ENCODE measurements at regions not wholly inside any gene's neighbourhood (a gene's known extent, or its start where the extent isn't known, plus 50 kb on each side); places are given as distances from the start of the nearest gene placed in this dataset.

GRCh38 chr2:118698564-118698963, 148.9 kb downstream of the EN1 start:
- no peak for DNase-seq (ENCODE audit: low spot score)

GRCh38 chr2:118697781-118698180, 149.7 kb downstream of the EN1 start:
- DNase-seq (ENCODE audit: low spot score) = no peak

GRCh38 chr2:118696786-118697465, 150.5 kb downstream of the EN1 start:
- DNase-seq (ENCODE audit: low spot score) = no peak

GRCh38 chr2:118693287-118693822, 154.1 kb downstream of the EN1 start:
- DNase-seq (ENCODE audit: low spot score) = no peak

GRCh38 chr2:118689874-118690273, 157.6 kb downstream of the EN1 start:
- no peak for DNase-seq (ENCODE audit: low spot score)

- DNase-seq (ENCODE audit: low spot score) = no peak
Observed at GRCh38 chr2:118689456-118689855, 158.0 kb downstream of the EN1 start.

- DNase-seq (ENCODE audit: low spot score) = no peak
Observed at GRCh38 chr2:118689033-118689432, 158.4 kb downstream of the EN1 start.

GRCh38 chr2:118687698-118688097, 159.8 kb downstream of the EN1 start:
- DNase-seq (ENCODE audit: low spot score) = no peak

GRCh38 chr2:118687192-118687591, 160.3 kb downstream of the EN1 start:
- no peak for DNase-seq (ENCODE audit: low spot score)

- no peak for DNase-seq (ENCODE audit: low spot score)
Observed at GRCh38 chr2:118686346-118686745, 161.1 kb downstream of the EN1 start.

- no peak for DNase-seq (ENCODE audit: low spot score)
Observed at GRCh38 chr2:118683460-118683859, 164.0 kb downstream of the EN1 start.

- DNase-seq (ENCODE audit: low spot score) = no peak
Observed at GRCh38 chr2:118678985-118679384, 168.5 kb downstream of the EN1 start.

- DNase-seq (ENCODE audit: low spot score) = no peak
Observed at GRCh38 chr2:118677546-118677945, 169.9 kb downstream of the EN1 start.

- no peak for DNase-seq (ENCODE audit: low spot score)
Observed at GRCh38 chr2:118675531-118675930, 171.9 kb downstream of the EN1 start.

GRCh38 chr2:118672571-118673158, 174.8 kb downstream of the EN1 start:
- DNase-seq (ENCODE audit: low spot score) = no peak

GRCh38 chr2:118671701-118672454, 175.6 kb downstream of the EN1 start:
- DNase-seq (ENCODE audit: low spot score) = no peak

- DNase-seq (ENCODE audit: low spot score) = no peak
Observed at GRCh38 chr2:118670838-118671237, 176.6 kb downstream of the EN1 start.

GRCh38 chr2:118670276-118670675, 177.2 kb downstream of the EN1 start:
- DNase-seq (ENCODE audit: low spot score) = no peak

GRCh38 chr2:118669654-118670053, 177.8 kb downstream of the EN1 start:
- no peak for DNase-seq (ENCODE audit: low spot score)

- DNase-seq (ENCODE audit: low spot score) = no peak
Observed at GRCh38 chr2:118668431-118669424, 178.7 kb downstream of the EN1 start.

- no peak for DNase-seq (ENCODE audit: low spot score)
Observed at GRCh38 chr2:118667964-118668363, 179.5 kb downstream of the EN1 start.

GRCh38 chr2:118667348-118667747, 180.1 kb downstream of the EN1 start:
- no peak for DNase-seq (ENCODE audit: low spot score)

Data from CD4-positive, alpha-beta T cell treated with Interleukin-6 at 100 ng/mL for 8 hours (primary cell).